Endometrial microvascular endothelial cells (primary cell): ENCODE measurements at regions not wholly inside any gene's neighbourhood (a gene's known extent, or its start where the extent isn't known, plus 50 kb on each side); places are given as distances from the start of the nearest gene placed in this dataset.

ENCODE experiments used
- in situ Hi-C: cut with HindIII; loops from 2 replicates; pipeline ENCODE4 v1.10.0; 2017; ENCODE audit warnings: low sequenced_read_pairs, low pct_unique_long_range_greater_than_20kb; ENCODE audit errors: inconsistent ontology term

DNA sequence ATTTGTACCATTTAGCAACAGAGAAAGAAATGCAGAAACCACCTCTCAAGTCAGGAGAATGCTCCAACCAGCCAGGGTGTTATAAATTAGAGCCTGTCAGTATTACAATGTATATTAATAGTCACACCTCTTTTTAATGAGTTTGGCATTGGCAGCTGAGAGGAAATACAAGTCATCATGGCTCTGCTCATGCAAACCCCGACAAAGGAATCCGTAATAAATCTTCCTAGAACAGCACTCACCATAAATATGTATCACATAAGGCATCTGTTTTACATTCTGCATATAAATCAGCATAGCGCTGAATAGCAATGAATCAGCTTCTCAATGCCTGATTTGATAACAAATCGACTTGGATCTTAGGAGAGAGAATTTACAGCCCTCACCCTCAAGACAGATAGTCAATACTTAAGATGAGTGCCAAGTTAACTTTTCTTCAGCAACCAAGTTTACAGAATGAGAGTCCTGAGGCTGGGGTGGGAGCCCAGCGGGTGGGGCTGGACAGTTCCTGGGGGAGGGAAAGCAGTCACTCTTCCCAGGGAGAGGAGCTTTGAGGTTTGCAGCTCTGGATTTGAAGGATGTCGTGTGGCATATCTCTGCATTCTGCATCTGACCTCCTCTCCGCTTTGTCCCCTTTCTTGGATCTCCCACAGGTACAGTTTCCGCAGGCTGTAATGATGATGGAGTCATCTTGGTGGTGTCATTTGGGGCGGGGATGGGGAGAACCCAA, 1034.4 kb upstream of the NR2F2 start:
- in situ Hi-C loops: no loop called here

DNA sequence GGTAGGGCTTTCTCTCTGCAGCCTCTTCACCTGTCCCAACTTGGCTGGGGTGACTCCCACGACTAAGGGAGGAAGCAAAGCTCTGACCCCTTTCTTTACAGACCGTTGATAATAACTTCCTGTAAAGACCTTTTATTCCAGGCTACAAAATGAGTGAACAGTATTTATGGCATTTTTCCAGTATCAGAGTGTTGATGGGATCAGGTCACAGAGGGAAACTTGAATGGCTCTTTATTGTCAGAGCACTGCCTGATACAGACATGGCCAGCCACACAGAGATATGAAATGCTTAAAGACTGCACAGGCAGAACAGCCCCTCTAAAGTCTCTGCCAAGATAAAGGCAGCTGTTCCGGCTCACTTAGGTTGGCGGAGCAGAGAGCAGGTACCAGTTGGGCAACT, 1033.9 kb upstream of the NR2F2 start:
- in situ Hi-C loops: no loop called here

- in situ Hi-C loops: no loop called here
Measured at GRCh38 chr15:95298729-95299128, 1031.8 kb upstream of the NR2F2 start.

DNA sequence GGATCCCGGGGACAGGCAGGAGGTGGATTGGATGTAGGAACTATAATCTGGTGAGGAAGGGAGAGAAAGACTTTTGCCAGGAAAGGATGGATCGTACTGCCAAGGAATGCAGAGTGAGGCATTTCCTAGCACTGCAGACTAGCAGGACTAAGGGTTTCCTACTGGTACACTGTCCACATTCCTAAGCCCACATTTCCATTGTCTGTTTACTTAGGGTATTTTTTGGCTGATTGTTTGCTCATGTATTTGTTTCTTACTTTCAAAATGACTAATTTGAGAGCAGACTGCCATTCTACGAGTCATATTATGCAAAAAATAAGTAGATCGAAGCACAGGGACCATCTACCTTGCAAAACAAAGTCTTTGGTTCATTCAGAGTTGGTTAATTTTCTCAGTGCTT, 1029.5 kb upstream of the NR2F2 start:
- in situ Hi-C loops: loop anchor here (5.0 kb wide), 1 partner anchor 1026 kb away; no protein-coding TSS in a partner anchor

DNA sequence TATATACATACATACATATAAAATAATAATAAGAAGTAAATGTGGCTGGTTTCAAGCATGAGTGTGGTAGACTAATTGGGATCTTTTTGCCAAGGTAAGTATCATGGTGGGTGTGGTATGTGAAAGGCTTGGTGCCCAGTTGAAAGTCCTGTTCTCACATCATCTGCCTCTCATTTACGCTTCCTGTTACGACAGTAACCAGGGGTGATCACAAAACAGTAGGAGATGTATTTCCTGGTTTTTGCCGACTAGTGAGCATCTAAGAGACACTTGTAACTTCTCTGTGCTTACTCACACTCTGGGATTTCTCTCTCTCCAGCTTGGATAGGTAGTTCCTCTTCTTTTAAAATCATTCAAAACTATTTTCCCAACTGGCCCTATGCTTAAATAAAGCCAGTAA, 1028.3 kb upstream of the NR2F2 start:
- in situ Hi-C loops: loop anchor here (5.0 kb wide), 1 partner anchor 1025 kb away; no protein-coding TSS in a partner anchor

- in situ Hi-C loops: loop anchor here (5.0 kb wide), 1 partner anchor 1024 kb away; no protein-coding TSS in a partner anchor
Measured at GRCh38 chr15:95302809-95303208, 1027.7 kb upstream of the NR2F2 start.

DNA sequence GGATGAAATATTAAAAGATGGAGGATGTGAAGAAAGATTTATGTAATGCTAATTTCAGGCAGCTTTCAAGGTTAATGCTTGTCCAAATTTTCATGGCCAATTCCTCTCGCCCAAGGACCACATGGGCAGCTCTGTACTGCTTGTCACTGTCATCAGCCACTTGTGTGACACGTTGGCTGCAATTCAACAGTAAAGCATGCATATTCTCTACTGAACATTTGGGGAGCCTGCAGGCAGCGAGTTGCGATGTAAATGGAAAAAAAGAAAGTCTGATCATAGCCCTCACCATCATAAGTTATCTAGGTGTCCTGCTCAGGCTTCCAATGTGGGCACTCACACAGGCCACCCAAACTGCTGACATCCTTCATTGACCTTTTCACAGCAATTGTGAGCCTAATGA, 1026.8 kb upstream of the NR2F2 start:
- in situ Hi-C loops: loop anchor here (5.0 kb wide), 1 partner anchor 1024 kb away; no protein-coding TSS in a partner anchor

DNA sequence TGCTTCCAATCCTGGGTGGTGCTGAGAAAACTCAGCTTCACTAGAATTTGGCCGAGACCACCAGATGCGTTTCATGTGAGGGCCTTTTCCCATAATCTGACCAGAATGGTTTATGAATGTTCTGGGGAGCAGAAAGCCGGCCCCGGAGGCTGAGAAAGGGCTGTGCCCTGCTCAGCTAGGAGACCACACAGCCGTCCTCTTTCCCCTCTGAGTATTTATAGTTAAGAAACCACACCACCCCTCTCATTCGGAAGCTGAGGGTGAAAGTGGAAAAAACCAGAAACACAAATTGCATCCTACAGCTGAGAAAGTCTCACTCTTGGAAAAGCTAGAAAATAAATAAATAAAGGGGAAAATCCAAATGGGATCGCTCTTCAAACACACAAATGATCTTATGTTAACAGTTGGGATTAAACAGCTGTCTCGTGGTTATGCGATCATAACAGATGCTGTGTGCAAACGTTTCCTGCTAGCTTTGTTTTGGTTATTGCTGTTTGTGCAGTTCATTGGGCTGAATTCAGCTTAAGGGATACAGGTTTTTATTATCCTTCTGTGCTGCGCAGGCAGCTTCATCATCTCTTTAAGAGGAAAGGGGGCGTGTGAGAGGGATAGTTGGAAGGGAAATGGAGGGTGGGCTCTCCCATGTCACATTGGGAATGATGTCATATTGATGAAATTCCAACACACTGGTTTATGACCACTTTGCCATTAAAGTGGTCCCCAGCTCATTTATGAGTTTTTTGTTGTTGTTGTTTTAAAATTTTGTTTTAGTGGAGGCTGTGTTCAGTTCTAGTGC, 1026.2 kb upstream of the NR2F2 start:
- in situ Hi-C loops: loop anchor here (5.0 kb wide), 1 partner anchor 1023 kb away; no protein-coding TSS in a partner anchor

DNA sequence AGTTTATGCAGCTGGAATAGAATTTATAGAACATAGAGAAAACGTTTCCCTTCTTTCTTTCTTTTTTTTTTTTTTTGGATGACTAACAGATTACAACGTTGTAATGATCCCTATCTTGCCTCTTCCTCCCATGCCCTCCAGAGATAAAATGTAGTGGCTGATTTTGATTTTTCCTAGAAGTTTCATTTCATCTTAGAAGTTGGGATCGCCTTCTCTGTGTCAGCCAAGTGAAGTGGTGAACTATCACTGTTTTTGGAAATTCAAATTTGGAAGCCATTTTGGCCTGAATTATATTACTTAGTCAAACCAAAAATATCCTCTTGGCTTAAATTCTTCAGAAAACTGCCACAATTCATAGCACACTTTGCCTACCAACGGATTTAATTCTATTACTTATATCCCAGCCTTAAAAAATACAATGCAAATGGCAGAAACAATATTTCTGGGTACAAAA, 1025.5 kb upstream of the NR2F2 start:
- in situ Hi-C loops: loop anchor here (5.0 kb wide), 1 partner anchor 1022 kb away; no protein-coding TSS in a partner anchor

DNA sequence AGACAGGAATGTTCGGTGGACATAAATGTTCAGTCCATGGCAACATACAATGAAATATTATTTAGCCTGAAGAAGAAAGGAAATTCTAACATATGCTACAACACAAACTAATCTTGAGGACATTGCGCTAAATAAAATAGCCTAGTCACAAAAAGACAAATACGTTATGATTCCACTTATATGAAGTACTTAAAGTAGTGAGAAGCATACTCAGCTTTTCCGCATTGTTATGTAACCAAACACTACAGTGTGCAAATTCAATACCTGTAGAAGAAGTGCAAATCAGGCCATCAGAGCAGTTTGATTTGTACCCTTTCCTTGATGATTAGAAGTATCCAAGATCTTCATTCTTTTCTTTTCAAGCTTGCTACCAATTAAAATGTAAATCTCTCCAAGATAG, 1023.4 kb upstream of the NR2F2 start:
- in situ Hi-C loops: no loop called here

DNA sequence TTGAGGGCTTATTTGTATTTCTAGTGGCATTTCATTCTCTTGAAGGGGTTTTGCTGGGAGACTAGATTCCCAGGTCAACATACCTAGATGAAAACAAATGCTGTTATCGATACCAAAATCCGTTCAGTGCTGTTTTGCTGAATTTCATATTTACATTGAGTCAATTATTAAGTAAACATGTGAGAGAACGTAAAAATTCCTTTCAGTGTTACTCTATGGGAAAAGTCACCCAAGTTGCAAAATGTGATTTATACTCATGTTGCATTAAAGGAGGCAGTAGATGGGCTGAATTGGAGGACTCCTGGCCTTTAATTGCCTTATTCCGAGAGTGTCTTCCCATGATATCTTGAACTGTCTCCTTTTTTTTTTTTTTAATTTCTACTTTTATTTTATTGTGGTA, 1011.3 kb upstream of the NR2F2 start:
- in situ Hi-C loops: no loop called here

- in situ Hi-C loops: no loop called here
Measured at GRCh38 chr15:95323796-95324195, 1006.7 kb upstream of the NR2F2 start.

DNA sequence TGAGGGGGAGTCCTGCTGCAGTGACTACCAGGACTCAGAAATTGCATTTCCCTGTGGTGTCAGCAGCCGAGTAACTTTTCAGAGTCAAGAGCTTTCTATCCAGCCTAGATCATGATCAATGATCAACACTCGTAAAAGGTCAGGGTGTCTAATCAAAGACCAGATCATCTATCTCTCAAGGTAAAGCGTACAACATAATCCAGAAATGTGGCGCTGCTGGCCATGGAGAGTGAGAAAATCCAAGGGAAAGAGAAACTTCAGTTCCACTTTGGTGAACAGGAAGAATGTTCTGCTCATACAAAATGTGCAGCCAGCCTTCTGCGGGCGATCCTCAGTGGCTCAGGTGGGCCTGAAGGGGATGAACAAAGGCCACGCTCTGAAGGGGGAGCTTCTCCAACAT, 1005.8 kb upstream of the NR2F2 start:
- in situ Hi-C loops: no loop called here

GRCh38 chr15:95325763-95326404, 1004.6 kb upstream of the NR2F2 start:
- in situ Hi-C loops: no loop called here

DNA sequence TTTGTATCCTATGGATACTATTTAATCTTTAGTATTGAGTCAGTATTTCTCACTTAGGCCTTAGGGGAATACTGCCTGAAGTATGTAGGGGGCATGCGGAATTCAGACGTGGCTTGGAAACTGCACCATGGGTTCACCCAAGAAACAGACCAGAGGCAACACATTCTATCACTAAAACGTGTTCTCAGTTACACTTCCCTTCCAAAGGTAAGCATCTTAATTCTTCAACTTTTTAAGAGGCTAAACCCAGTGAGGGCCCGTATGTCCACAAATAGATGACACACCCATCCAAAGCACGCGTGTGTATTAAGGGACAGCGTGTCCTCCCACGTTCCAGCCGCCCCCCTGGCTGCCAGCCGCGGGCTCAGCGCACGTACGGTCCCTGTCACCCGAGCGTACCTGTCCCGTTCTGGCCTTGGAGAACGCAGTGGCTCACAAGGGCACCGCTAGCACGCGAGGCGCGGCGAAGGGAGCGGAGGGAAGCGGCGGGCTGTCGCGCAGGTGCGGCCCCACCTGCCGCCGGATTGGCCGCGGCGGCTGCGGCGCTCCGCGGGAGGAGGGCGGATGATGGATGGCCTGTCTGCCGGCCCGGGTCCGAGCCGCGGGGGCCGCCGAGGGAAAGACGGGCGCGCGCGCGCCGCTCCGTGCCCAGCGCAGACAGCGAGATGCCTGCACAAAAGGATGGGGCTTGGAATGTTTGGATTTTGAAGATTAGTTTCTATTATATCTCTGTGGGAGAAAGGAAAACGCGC, 1003.9 kb upstream of the NR2F2 start:
- in situ Hi-C loops: no loop called here

DNA sequence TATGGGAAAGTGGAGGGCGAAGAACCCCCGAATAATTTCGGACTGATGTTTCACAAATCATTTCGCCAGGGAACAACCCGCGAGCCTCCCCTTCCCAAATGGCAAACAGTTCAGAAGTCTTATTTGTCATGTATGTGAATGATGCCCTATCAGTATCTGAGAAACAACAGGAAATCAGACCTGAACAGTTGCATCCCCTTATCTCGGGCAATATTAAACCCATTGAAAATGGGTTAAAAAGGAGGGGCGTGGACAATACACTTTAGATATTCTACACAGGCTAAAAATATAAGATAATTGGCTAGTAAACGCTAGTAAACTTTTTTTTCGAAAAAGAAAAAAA, 1003.3 kb upstream of the NR2F2 start:
- in situ Hi-C loops: no loop called here

DNA sequence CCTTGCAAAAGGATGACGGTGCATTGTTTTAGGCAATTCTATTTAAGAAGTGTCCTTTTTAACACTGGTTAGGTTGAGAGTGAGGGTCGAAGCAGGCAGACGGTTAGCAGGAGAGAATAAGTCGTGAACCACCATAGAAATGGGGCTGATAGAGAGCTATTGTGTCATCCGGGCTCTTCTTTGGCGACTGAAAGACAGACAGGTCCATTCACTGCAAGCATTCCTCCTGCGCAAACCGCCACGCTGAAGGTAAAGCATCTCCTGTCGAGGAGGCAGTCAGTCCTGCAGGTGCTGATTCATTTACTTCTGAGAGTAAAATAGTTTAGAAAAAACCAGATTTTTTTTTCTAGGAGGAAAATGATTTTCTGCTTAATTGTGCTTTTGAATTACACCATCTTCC, 1002.8 kb upstream of the NR2F2 start:
- in situ Hi-C loops: no loop called here

DNA sequence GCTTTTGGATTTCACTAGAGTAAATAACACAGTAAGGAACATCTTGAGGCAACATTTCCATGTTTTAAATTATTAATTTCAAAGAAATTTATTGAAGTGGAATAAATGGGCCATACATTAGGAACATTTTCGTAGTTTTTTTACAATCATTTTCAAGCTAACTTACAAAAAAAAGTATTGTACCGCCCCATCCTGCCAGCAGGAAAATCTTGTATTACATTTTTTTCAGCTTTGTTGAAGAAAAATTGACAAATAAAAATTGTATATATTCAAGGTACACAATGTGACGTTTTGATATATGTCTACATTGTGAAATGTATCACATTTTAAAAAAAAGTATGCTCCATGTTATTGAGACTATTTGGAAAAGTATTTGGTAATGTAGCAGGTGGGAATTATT, 1001.9 kb upstream of the NR2F2 start:
- in situ Hi-C loops: no loop called here

GRCh38 chr15:95329362-95329761, 1001.1 kb upstream of the NR2F2 start:
- in situ Hi-C loops: no loop called here
